ENCODE measurements at regions not wholly inside any gene's neighbourhood (a gene's known extent, or its start where the extent isn't known, plus 50 kb on each side); places are given as distances from the start of the nearest gene placed in this dataset.

- no peak for TF ChIP-seq CTCF (IDR thresholded peaks at IDR 0.05)
- no peak for TF ChIP-seq POLR2A (IDR thresholded peaks at IDR 0.05)
Observed at GRCh38 chr10:78513986-78514385, 480.3 kb downstream of the RPS24 start.
